Stimulated activated naive B cell treated with anti-CD40 and anti-IgM and Interleukin-4, amounts not matched to agents 10 μg/mL and 1 μg/mL and 100 μg/mL, for 72 hours (primary cell): ENCODE measurements at regions not wholly inside any gene's neighbourhood (a gene's known extent, or its start where the extent isn't known, plus 50 kb on each side); places are given as distances from the start of the nearest gene placed in this dataset.

Experiments
- ATAC-seq, 2 donors: fragments of 150-1000 bp; cut with Tn5 transposase; replicated peaks; 2 replicates each; pipeline ENCODE4 v1.10.0; 2021; ENCODE audit warnings: moderate library complexity in 1 of 2
- DNase-seq: peaks from one replicate; pipeline ENCODE4 v3.0.0; 2021
- H3K27ac Mint-ChIP-seq: one replicate; pipeline ENCODE4 v1.8.0; 2022; ENCODE audit warnings: mild to moderate bottlenecking, mixed read lengths
- H3K27me3 Mint-ChIP-seq, 2 donors: one replicate each; pipeline ENCODE4 v1.8.0; 2022; ENCODE audit warnings: mixed read lengths in 2 of 2
- H3K36me3 Mint-ChIP-seq, 2 donors: one replicate each; pipeline ENCODE4 v1.8.0; 2022; ENCODE audit warnings: mixed read lengths in 2 of 2, mild to moderate bottlenecking in 1 of 2
- H3K4me1 Mint-ChIP-seq, 2 donors: one replicate each; pipeline ENCODE4 v1.8.0; 2022; ENCODE audit warnings: mixed read lengths in 2 of 2, mild to moderate bottlenecking in 1 of 2
- H3K4me3 Mint-ChIP-seq, 2 donors: one replicate each; pipeline ENCODE4 v1.8.0; 2022; ENCODE audit warnings: mild to moderate bottlenecking in 2 of 2, mixed read lengths in 2 of 2, moderate library complexity in 1 of 2
- H3K9me3 Mint-ChIP-seq, 2 donors: one replicate each; pipeline ENCODE4 v1.8.0; 2022; ENCODE audit warnings: mixed read lengths in 2 of 2, mild to moderate bottlenecking in 1 of 2

- no peaks in the 10 kb centered on the region for H3K9me3 Mint-ChIP-seq
- no peak overlapping the region for H3K27ac Mint-ChIP-seq
- peaks cover 0 to 6% of the 10 kb centered on the region in 2 donors for H3K27me3 Mint-ChIP-seq
- no peaks in the 10 kb centered on the region for H3K36me3 Mint-ChIP-seq
- no peak for ATAC-seq
- H3K4me3 Mint-ChIP-seq: no peak overlapping the region
- no peak for DNase-seq
- no peaks in the 10 kb centered on the region for H3K4me1 Mint-ChIP-seq
Observed at GRCh38 chr1:208756339-208756981, 512.3 kb upstream of the PLXNA2 start.

GRCh38 chr1:208757846-208758245 is 513.7 kb upstream of the PLXNA2 start:
- DNase-seq (no peak), ATAC-seq (no peak)
- H3K36me3 Mint-ChIP-seq: no peaks in the 10 kb centered on the region
- H3K27ac Mint-ChIP-seq: no peak overlapping the region
- H3K9me3 Mint-ChIP-seq: no peaks in the 10 kb centered on the region
- no peak overlapping the region for H3K4me3 Mint-ChIP-seq
- peaks cover 0 to 6% of the 10 kb centered on the region in 2 donors for H3K27me3 Mint-ChIP-seq
- H3K4me1 Mint-ChIP-seq: no peaks in the 10 kb centered on the region

GRCh38 chr1:208759255-208759654 is 515.1 kb upstream of the PLXNA2 start:
- Mint-ChIP-seq H3K4me1 (no peaks in the 10 kb centered on the region), H3K9me3 (no peaks in the 10 kb centered on the region), H3K36me3 (no peaks in the 10 kb centered on the region), H3K4me3 (no peak overlapping the region), H3K27ac (no peak overlapping the region), H3K27me3 (peaks cover 0 to 6% of the 10 kb centered on the region in 2 donors)
- no peak for ATAC-seq
- DNase-seq: no peak

GRCh38 chr1:208763971-208764370 is 519.8 kb upstream of the PLXNA2 start:
- ATAC-seq: no peak
- H3K36me3 Mint-ChIP-seq: no peaks in the 10 kb centered on the region

GRCh38 chr1:208766832-208767231 is 522.6 kb upstream of the PLXNA2 start:
- DNase-seq: no peak
- Mint-ChIP-seq H3K27me3 (no peaks in the 10 kb centered on the region), H3K27ac (no peak overlapping the region), H3K4me1 (no peaks in the 10 kb centered on the region), H3K4me3 (no peak overlapping the region), H3K9me3 (no peaks in the 10 kb centered on the region), H3K36me3 (no peaks in the 10 kb centered on the region)
- no peak for ATAC-seq

More at GRCh38 chr1:208763971-208764370, 519.8 kb upstream of the PLXNA2 start:
- no peaks in the 10 kb centered on the region for H3K4me1 Mint-ChIP-seq
- DNase-seq: no peak
- H3K27ac Mint-ChIP-seq: no peak overlapping the region
- H3K27me3 Mint-ChIP-seq: no peaks in the 10 kb centered on the region
- no peaks in the 10 kb centered on the region for H3K9me3 Mint-ChIP-seq
- H3K4me3 Mint-ChIP-seq: no peak overlapping the region

- ATAC-seq (no peak), DNase-seq (no peak)
- Mint-ChIP-seq H3K27ac (no peak overlapping the region), H3K4me1 (no peaks in the 10 kb centered on the region), H3K4me3 (no peak overlapping the region), H3K36me3 (no peaks in the 10 kb centered on the region), H3K27me3 (no peaks in the 10 kb centered on the region), H3K9me3 (no peaks in the 10 kb centered on the region)
Observed at GRCh38 chr1:208767816-208768215, 523.6 kb upstream of the PLXNA2 start.

- no peaks in the 10 kb centered on the region for H3K27me3 Mint-ChIP-seq
- ATAC-seq (no peak), DNase-seq (no peak)
- H3K27ac Mint-ChIP-seq: no peak overlapping the region
- no peaks in the 10 kb centered on the region for H3K4me1 Mint-ChIP-seq
- H3K9me3 Mint-ChIP-seq: no peaks in the 10 kb centered on the region
- H3K36me3 Mint-ChIP-seq: no peaks in the 10 kb centered on the region
- H3K4me3 Mint-ChIP-seq: no peak overlapping the region
Observed at GRCh38 chr1:208772891-208773290, 528.7 kb upstream of the PLXNA2 start.

GRCh38 chr1:208775841-208776240 is 531.7 kb upstream of the PLXNA2 start:
- no peaks in the 10 kb centered on the region for H3K27me3 Mint-ChIP-seq
- no peak overlapping the region for H3K4me3 Mint-ChIP-seq
- H3K27ac Mint-ChIP-seq: no peak overlapping the region
- H3K36me3 Mint-ChIP-seq: no peaks in the 10 kb centered on the region
- ATAC-seq (no peak), DNase-seq (no peak)
- H3K4me1 Mint-ChIP-seq: no peaks in the 10 kb centered on the region
- peaks cover 0 to 2% of the 10 kb centered on the region in 2 donors for H3K9me3 Mint-ChIP-seq

- no peak for DNase-seq
- peaks cover 0 to 2% of the 10 kb centered on the region in 2 donors for H3K9me3 Mint-ChIP-seq
Observed at GRCh38 chr1:208778417-208778816, 534.2 kb upstream of the PLXNA2 start.

GRCh38 chr1:208781391-208782045 is 537.3 kb upstream of the PLXNA2 start:
- DNase-seq: no peak

More at GRCh38 chr1:208778417-208778816, 534.2 kb upstream of the PLXNA2 start:
- no peak overlapping the region for H3K4me3 Mint-ChIP-seq
- no peaks in the 10 kb centered on the region for H3K4me1 Mint-ChIP-seq
- H3K27me3 Mint-ChIP-seq: no peaks in the 10 kb centered on the region
- no peak overlapping the region for H3K27ac Mint-ChIP-seq
- H3K36me3 Mint-ChIP-seq: no peaks in the 10 kb centered on the region
- ATAC-seq: no peak

GRCh38 chr1:208782186-208782585 is 538.0 kb upstream of the PLXNA2 start:
- H3K27me3 Mint-ChIP-seq: peaks cover 5 to 6% of the 10 kb centered on the region in 2 donors
- DNase-seq: no peak
- no peak for ATAC-seq
- no peaks in the 10 kb centered on the region for H3K4me1 Mint-ChIP-seq
- no peaks in the 10 kb centered on the region for H3K36me3 Mint-ChIP-seq
- peaks cover 0 to 2% of the 10 kb centered on the region in 2 donors for H3K9me3 Mint-ChIP-seq
- H3K4me3 Mint-ChIP-seq: no peak overlapping the region
- no peak overlapping the region for H3K27ac Mint-ChIP-seq

More at GRCh38 chr1:208781391-208782045, 537.3 kb upstream of the PLXNA2 start:
- Mint-ChIP-seq H3K9me3 (peaks cover 0 to 2% of the 10 kb centered on the region in 2 donors), H3K36me3 (no peaks in the 10 kb centered on the region), H3K4me1 (no peaks in the 10 kb centered on the region), H3K4me3 (no peak overlapping the region), H3K27ac (no peak overlapping the region), H3K27me3 (peaks cover 0 to under 1% of the 10 kb centered on the region in 2 donors)
- ATAC-seq: no peak

- Mint-ChIP-seq H3K27ac (no peak overlapping the region), H3K36me3 (no peaks in the 10 kb centered on the region), H3K9me3 (no peaks in the 10 kb centered on the region), H3K4me3 (no peak overlapping the region), H3K4me1 (no peaks in the 10 kb centered on the region), H3K27me3 (peaks cover 7 to 9% of the 10 kb centered on the region in 2 donors)
- DNase-seq: no peak
- no peak for ATAC-seq
Observed at GRCh38 chr1:208785629-208786028, 541.4 kb upstream of the PLXNA2 start.

- DNase-seq: no peak
- Mint-ChIP-seq H3K9me3 (no peaks in the 10 kb centered on the region), H3K27ac (no peak overlapping the region), H3K4me1 (no peaks in the 10 kb centered on the region), H3K36me3 (no peaks in the 10 kb centered on the region), H3K4me3 (no peak overlapping the region), H3K27me3 (peaks cover 7 to 9% of the 10 kb centered on the region in 2 donors)
- no peak for ATAC-seq
Observed at GRCh38 chr1:208787219-208787618, 543.0 kb upstream of the PLXNA2 start.

- no peak overlapping the region for H3K4me3 Mint-ChIP-seq
- no peaks in the 10 kb centered on the region for H3K9me3 Mint-ChIP-seq
- no peaks in the 10 kb centered on the region for H3K36me3 Mint-ChIP-seq
- DNase-seq (no peak), ATAC-seq (no peak)
- peaks cover 7 to 9% of the 10 kb centered on the region in 2 donors for H3K27me3 Mint-ChIP-seq
- no peak overlapping the region for H3K27ac Mint-ChIP-seq
- no peaks in the 10 kb centered on the region for H3K4me1 Mint-ChIP-seq
Observed at GRCh38 chr1:208788013-208788540, 543.9 kb upstream of the PLXNA2 start.

- no peaks in the 10 kb centered on the region for H3K9me3 Mint-ChIP-seq
- no peak overlapping the region for H3K27ac Mint-ChIP-seq
- no peak overlapping the region for H3K4me3 Mint-ChIP-seq
- DNase-seq (no peak), ATAC-seq (no peak)
- no peaks in the 10 kb centered on the region for H3K36me3 Mint-ChIP-seq
- no peaks in the 10 kb centered on the region for H3K4me1 Mint-ChIP-seq
- H3K27me3 Mint-ChIP-seq: peaks cover 7 to 9% of the 10 kb centered on the region in 2 donors
Observed at GRCh38 chr1:208791456-208791855, 547.3 kb upstream of the PLXNA2 start.
